MM.1S (cell line): ENCODE measurements at regions not wholly inside any gene's neighbourhood (a gene's known extent, or its start where the extent isn't known, plus 50 kb on each side); places are given as distances from the start of the nearest gene placed in this dataset.

Experiments used
- CTCF ChIP-seq: fragments of 300-600 bp; sonication (generic); IDR thresholded peaks from 2 replicates; pipeline ENCODE4 v1.5.1; 2016; ENCODE audit warnings: antibody characterized with exemption, low read length, mixed read lengths
- EZH2 ChIP-seq: fragments of 300-600 bp; sonication (generic); optimal IDR thresholded peaks from 2 replicates; pipeline ENCODE3; 2017; ENCODE audit warnings: low read depth, mild to moderate bottlenecking, antibody characterized with exemption, low read length, mixed read lengths
- EZH2phosphoT487 ChIP-seq: fragments of 300-600 bp; sonication (generic); IDR thresholded peaks from 2 replicates; pipeline ENCODE4 v1.6.1; 2018; ENCODE audit warnings: antibody characterized with exemption, low read length

GRCh38 chr11:97610854-97611253, 1221.0 kb downstream of the JRKL start:
- TF ChIP-seq CTCF (no peak), EZH2 (no peak), EZH2phosphoT487 (no peak)
